Mucosa of gallbladder (tissue), 1 donor: ENCODE measurements at regions not wholly inside any gene's neighbourhood (a gene's known extent, or its start where the extent isn't known, plus 50 kb on each side); places are given as distances from the start of the nearest gene placed in this dataset.
A peak's percentile ranks its signal among the peaks of the same experiment; 100 is the strongest.

Source experiments
- DNase-seq: peaks from one replicate; pipeline ENCODE4 v3.0.0-alpha.2; 2020; ENCODE audit warnings: low spot score
- donor health status: DM: no; HTN: no; CAD: no.

- DNase-seq: no peak
These were observed 146.4 kb downstream of the IRS1 start for GRCh38 chr2:226652983-226653765.

GRCh38 chr2:226652369-226652768 is 147.3 kb downstream of the IRS1 start:
- peak; percentile 42 for DNase-seq

GRCh38 chr2:226649871-226650660 is 149.6 kb downstream of the IRS1 start:
- peak; percentile 86 for DNase-seq

GRCh38 chr2:226649201-226649600 is 150.4 kb downstream of the IRS1 start:
- no peak for DNase-seq

GRCh38 chr2:226647621-226648518 is 151.8 kb downstream of the IRS1 start:
- no peak for DNase-seq

GRCh38 chr2:226644399-226644865 is 155.2 kb downstream of the IRS1 start:
- no peak for DNase-seq

- no peak for DNase-seq
These were observed 155.7 kb downstream of the IRS1 start for GRCh38 chr2:226643946-226644282.

- DNase-seq: no peak
These were observed 156.3 kb downstream of the IRS1 start for GRCh38 chr2:226643030-226643945.

- no peak for DNase-seq
These were observed 158.6 kb downstream of the IRS1 start for GRCh38 chr2:226641008-226641407.

- no peak for DNase-seq
These were observed 159.1 kb downstream of the IRS1 start for GRCh38 chr2:226640501-226640900.

GRCh38 chr2:226639550-226639949 is 160.1 kb downstream of the IRS1 start:
- DNase-seq: no peak

- DNase-seq: no peak
These were observed 161.0 kb downstream of the IRS1 start for GRCh38 chr2:226638576-226638975.

- DNase-seq: no peak
These were observed 162.2 kb downstream of the IRS1 start for GRCh38 chr2:226637383-226637782.

GRCh38 chr2:226636586-226636985 is 163.0 kb downstream of the IRS1 start:
- no peak for DNase-seq

- DNase-seq: no peak
These were observed 164.5 kb downstream of the IRS1 start for GRCh38 chr2:226634943-226635604.

GRCh38 chr2:226631671-226632070 is 167.9 kb downstream of the IRS1 start:
- peak; percentile 55 for DNase-seq

GRCh38 chr2:226631187-226631586 is 168.4 kb downstream of the IRS1 start:
- DNase-seq: no peak

GRCh38 chr2:226625946-226626345 is 173.7 kb downstream of the IRS1 start:
- DNase-seq: no peak

- DNase-seq: no peak
These were observed 175.8 kb downstream of the IRS1 start for GRCh38 chr2:226623587-226624368.

- DNase-seq: no peak
These were observed 177.1 kb downstream of the IRS1 start for GRCh38 chr2:226622484-226622883.
